ENCODE measurements at regions not wholly inside any gene's neighbourhood (a gene's known extent, or its start where the extent isn't known, plus 50 kb on each side); places are given as distances from the start of the nearest gene placed in this dataset.

DNA sequence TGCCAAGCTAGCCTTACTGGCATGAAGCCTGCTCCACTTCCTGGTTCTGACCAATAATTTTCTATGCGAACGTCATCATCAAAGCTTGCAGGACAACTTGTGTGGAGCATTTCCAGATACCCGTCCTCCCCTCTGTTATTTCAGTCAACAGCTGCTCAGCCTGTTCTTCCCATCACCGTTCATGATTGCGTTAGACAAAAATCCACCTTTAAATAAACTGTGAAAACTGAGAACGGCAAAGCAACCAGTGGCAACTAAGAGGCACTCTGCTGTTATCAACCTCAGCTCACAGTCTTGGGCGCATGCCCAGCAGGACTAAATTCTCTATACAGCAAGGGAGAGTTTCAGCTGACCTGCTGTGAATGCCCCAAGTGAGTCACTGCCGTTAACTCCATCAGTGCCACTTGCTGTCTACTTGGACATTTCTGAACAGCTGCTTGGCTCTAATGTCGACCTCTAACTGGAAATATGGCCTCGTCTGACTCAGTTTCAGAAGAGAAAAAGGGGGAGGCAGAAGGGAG lies 207.4 kb upstream of the RUNX1 start (continued):
- TF ChIP-seq, protein P1, sequence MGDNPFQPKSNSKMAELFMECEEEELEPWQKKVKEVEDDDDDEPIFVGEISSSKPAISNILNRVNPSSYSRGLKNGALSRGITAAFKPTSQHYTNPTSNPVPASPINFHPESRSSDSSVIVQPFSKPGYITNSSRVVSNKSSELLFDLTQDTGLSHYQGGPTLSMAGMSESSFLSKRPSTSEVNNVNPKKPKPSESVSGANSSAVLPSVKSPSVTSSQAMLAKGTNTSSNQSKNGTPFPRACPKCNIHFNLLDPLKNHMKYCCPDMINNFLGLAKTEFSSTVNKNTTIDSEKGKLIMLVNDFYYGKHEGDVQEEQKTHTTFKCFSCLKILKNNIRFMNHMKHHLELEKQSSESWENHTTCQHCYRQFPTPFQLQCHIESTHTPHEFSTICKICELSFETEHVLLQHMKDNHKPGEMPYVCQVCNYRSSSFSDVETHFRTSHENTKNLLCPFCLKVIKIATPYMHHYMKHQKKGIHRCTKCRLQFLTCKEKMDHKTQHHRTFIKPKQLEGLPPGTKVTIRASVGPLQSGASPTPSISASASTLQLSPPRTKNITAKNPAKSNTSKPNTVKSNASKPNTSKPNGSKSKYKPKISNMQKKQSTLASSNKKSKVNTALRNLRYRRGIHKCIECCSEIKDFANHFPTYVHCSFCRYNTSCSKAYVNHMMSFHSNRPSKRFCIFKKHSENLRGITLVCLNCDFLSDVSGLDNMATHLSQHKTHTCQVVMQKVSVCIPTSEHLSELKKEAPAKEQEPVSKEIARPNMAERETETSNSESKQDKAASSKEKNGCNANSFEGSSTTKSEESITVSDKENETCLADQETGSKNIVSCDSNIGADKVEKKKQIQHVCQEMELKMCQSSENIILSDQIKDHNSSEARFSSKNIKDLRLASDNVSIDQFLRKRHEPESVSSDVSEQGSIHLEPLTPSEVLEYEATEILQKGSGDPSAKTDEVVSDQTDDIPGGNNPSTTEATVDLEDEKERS (tag by site-specific recombination; IDR thresholded peaks at IDR 0.05), result no peak
- TF ChIP-seq ZNF175 (tag by site-specific recombination; IDR thresholded peaks at IDR 0.05), result no peak
- no peak for TF ChIP-seq GLIS1 (tag by site-specific recombination; IDR thresholded peaks at IDR 0.05)
- no peak for TF ChIP-seq ZNF571 (tag by site-specific recombination; IDR thresholded peaks at IDR 0.05)
- no peak for TF ChIP-seq ZSCAN16 (tag by site-specific recombination; IDR thresholded peaks at IDR 0.05)
- peak; percentile 9; the same call in 1 of the 2 replicates for TF ChIP-seq SP3 (tag by site-specific recombination; IDR thresholded peaks at IDR 0.05)
- TF ChIP-seq, protein P2, sequence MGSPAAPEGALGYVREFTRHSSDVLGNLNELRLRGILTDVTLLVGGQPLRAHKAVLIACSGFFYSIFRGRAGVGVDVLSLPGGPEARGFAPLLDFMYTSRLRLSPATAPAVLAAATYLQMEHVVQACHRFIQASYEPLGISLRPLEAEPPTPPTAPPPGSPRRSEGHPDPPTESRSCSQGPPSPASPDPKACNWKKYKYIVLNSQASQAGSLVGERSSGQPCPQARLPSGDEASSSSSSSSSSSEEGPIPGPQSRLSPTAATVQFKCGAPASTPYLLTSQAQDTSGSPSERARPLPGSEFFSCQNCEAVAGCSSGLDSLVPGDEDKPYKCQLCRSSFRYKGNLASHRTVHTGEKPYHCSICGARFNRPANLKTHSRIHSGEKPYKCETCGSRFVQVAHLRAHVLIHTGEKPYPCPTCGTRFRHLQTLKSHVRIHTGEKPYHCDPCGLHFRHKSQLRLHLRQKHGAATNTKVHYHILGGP (tag by site-specific recombination; IDR thresholded peaks at IDR 0.05), result no peak
- TF ChIP-seq ZNF843 (tag by site-specific recombination; IDR thresholded peaks at IDR 0.05), result no peak
- TF ChIP-seq ZNF132 (tag by site-specific recombination; IDR thresholded peaks at IDR 0.05; ENCODE audit: borderline replicate concordance), result no peak
- TF ChIP-seq ZNF785 (tag by site-specific recombination; IDR thresholded peaks at IDR 0.05), result no peak
- no peak for TF ChIP-seq ZNF610 (tag by site-specific recombination; IDR thresholded peaks at IDR 0.05; ENCODE audit: borderline replicate concordance)
- no peak for TF ChIP-seq REPIN1 (tag by site-specific recombination; IDR thresholded peaks at IDR 0.05; ENCODE audit: low read depth)
- no peak; the same call in 1 of the 2 replicates for TF ChIP-seq GLIS2 (tag by site-specific recombination; IDR thresholded peaks at IDR 0.05)
- TF ChIP-seq, protein P3, sequence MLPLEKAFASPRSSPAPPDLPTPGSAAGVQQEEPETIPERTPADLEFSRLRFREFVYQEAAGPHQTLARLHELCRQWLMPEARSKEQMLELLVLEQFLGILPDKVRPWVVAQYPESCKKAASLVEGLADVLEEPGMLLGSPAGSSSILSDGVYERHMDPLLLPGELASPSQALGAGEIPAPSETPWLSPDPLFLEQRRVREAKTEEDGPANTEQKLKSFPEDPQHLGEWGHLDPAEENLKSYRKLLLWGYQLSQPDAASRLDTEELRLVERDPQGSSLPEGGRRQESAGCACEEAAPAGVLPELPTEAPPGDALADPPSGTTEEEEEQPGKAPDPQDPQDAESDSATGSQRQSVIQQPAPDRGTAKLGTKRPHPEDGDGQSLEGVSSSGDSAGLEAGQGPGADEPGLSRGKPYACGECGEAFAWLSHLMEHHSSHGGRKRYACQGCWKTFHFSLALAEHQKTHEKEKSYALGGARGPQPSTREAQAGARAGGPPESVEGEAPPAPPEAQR (tag by site-specific recombination; IDR thresholded peaks at IDR 0.05), result no peak
- no peak for TF ChIP-seq ZNF768 (tag by site-specific recombination; IDR thresholded peaks at IDR 0.05)
- TF ChIP-seq ZNF558 (tag by site-specific recombination; IDR thresholded peaks at IDR 0.05), result no peak
- TF ChIP-seq FEZF1 (tag by site-specific recombination; IDR thresholded peaks at IDR 0.05), result peak; percentile 99
- TF ChIP-seq, protein P4, sequence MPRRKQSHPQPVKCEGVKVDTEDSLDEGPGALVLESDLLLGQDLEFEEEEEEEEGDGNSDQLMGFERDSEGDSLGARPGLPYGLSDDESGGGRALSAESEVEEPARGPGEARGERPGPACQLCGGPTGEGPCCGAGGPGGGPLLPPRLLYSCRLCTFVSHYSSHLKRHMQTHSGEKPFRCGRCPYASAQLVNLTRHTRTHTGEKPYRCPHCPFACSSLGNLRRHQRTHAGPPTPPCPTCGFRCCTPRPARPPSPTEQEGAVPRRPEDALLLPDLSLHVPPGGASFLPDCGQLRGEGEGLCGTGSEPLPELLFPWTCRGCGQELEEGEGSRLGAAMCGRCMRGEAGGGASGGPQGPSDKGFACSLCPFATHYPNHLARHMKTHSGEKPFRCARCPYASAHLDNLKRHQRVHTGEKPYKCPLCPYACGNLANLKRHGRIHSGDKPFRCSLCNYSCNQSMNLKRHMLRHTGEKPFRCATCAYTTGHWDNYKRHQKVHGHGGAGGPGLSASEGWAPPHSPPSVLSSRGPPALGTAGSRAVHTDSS (tag by site-specific recombination; IDR thresholded peaks at IDR 0.05), result no peak
- no peak for TF ChIP-seq ZNF155 (tag by site-specific recombination; IDR thresholded peaks at IDR 0.05)
- TF ChIP-seq ZNF544 (tag by site-specific recombination; IDR thresholded peaks at IDR 0.05), result no peak
- no peak for TF ChIP-seq ZNF585B (tag by site-specific recombination; IDR thresholded peaks at IDR 0.05)
- 0 out of 2 replicates have a peak, but pooled peaks have one; percentile 51 for TF ChIP-seq ZXDB (tag by site-specific recombination; IDR thresholded peaks at IDR 0.05)
- TF ChIP-seq ZNF48 (tag by site-specific recombination; IDR thresholded peaks at IDR 0.05), result no peak
- TF ChIP-seq KLF1 (tag by site-specific recombination; IDR thresholded peaks at IDR 0.05), result no peak
- no peak; the same call in 1 of the 2 replicates for TF ChIP-seq ZBTB20 (tag by site-specific recombination; IDR thresholded peaks at IDR 0.05)
- no peak for TF ChIP-seq ZNF248 (tag by site-specific recombination; IDR thresholded peaks at IDR 0.05)
- no peak for TF ChIP-seq ZNF391 (tag by site-specific recombination; IDR thresholded peaks at IDR 0.05; ENCODE audit: borderline replicate concordance, low read depth)
- TF ChIP-seq KLF8 (tag by site-specific recombination; IDR thresholded peaks at IDR 0.05), result peak; percentile 63
- no peak for TF ChIP-seq ZNF223 (tag by site-specific recombination; IDR thresholded peaks at IDR 0.05)
- TF ChIP-seq MZF1 (tag by site-specific recombination; IDR thresholded peaks at IDR 0.05; ENCODE audit: borderline replicate concordance), result 0 out of 2 replicates have a peak, but pooled peaks have one; percentile 34
- no peak for TF ChIP-seq BCL11A (tag by site-specific recombination; IDR thresholded peaks at IDR 0.05; ENCODE audit: low read depth)
- TF ChIP-seq GLI4 (tag by site-specific recombination; IDR thresholded peaks at IDR 0.05), result no peak
- no peak for TF ChIP-seq ZNF777 (tag by site-specific recombination; IDR thresholded peaks at IDR 0.05; ENCODE audit: borderline replicate concordance)
- no peak for TF ChIP-seq MEIS1 (CRISPR knock-in tag; IDR thresholded peaks at IDR 0.05; ENCODE audit: borderline replicate concordance)

Measured in HEK293 (cell line).